ENCODE measurements at regions not wholly inside any gene's neighbourhood (a gene's known extent, or its start where the extent isn't known, plus 50 kb on each side); places are given as distances from the start of the nearest gene placed in this dataset.

DNA sequence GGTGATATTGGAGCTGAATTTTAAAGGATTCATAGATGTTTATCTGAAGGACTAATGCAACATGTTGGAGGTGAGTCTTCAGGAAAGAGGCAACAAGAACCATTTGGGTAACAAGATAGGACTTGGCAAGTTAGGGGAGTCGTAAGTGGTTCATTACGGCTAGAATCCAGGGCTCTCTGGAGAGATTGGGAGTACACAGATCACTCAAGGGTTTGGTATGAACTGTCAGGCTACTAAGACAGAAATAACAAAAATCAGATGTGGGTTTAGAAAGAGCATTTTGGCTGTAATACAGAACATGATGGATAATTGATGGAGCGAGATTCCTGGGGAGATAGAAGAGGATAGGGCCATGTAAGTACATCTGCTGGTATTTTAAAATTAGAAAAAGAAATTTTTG is 86.3 kb upstream of the ESR1 start:
- TF ChIP-seq, protein P1, sequence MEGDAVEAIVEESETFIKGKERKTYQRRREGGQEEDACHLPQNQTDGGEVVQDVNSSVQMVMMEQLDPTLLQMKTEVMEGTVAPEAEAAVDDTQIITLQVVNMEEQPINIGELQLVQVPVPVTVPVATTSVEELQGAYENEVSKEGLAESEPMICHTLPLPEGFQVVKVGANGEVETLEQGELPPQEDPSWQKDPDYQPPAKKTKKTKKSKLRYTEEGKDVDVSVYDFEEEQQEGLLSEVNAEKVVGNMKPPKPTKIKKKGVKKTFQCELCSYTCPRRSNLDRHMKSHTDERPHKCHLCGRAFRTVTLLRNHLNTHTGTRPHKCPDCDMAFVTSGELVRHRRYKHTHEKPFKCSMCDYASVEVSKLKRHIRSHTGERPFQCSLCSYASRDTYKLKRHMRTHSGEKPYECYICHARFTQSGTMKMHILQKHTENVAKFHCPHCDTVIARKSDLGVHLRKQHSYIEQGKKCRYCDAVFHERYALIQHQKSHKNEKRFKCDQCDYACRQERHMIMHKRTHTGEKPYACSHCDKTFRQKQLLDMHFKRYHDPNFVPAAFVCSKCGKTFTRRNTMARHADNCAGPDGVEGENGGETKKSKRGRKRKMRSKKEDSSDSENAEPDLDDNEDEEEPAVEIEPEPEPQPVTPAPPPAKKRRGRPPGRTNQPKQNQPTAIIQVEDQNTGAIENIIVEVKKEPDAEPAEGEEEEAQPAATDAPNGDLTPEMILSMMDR (IDR thresholded peaks at IDR 0.05): no peak
- TF ChIP-seq EP300 (IDR thresholded peaks at IDR 0.05): peak in 1 of 2 donors; percentile 18
